Dermis blood vessel endothelial cell (primary cell): ENCODE measurements at regions not wholly inside any gene's neighbourhood (a gene's known extent, or its start where the extent isn't known, plus 50 kb on each side); places are given as distances from the start of the nearest gene placed in this dataset.

Source experiments
- DNase-seq: peaks from one replicate; pipeline ENCODE4 v3.0.0; 2010

- no peak for DNase-seq
These were observed 73.9 kb upstream of the SLC14A2 start for GRCh38 chr18:45541421-45541820.

- no peak for DNase-seq
These were observed 73.2 kb upstream of the SLC14A2 start for GRCh38 chr18:45542043-45542442.

- DNase-seq, result no peak
These were observed 67.4 kb upstream of the SLC14A2 start for GRCh38 chr18:45547910-45548309.

GRCh38 chr18:45548614-45549013 lies 66.7 kb upstream of the SLC14A2 start:
- no peak for DNase-seq

GRCh38 chr18:45549290-45549689 lies 66.0 kb upstream of the SLC14A2 start:
- no peak for DNase-seq

GRCh38 chr18:45551142-45551815 lies 64.0 kb upstream of the SLC14A2 start:
- no peak for DNase-seq

- no peak for DNase-seq
These were observed 61.4 kb upstream of the SLC14A2 start for GRCh38 chr18:45553723-45554388.

GRCh38 chr18:45554389-45554737 lies 60.9 kb upstream of the SLC14A2 start:
- DNase-seq, result no peak

- DNase-seq, result no peak
These were observed 59.1 kb upstream of the SLC14A2 start for GRCh38 chr18:45556222-45556621.

GRCh38 chr18:45557287-45557686 lies 58.0 kb upstream of the SLC14A2 start:
- DNase-seq, result no peak

GRCh38 chr18:45557779-45558178 lies 57.5 kb upstream of the SLC14A2 start:
- DNase-seq, result no peak

- DNase-seq, result no peak
These were observed 56.0 kb upstream of the SLC14A2 start for GRCh38 chr18:45559258-45559657.

- DNase-seq, result no peak
These were observed 54.4 kb upstream of the SLC14A2 start for GRCh38 chr18:45560870-45561269.

GRCh38 chr18:45562567-45563479 lies 52.5 kb upstream of the SLC14A2 start:
- DNase-seq, result no peak

- DNase-seq, result no peak
These were observed 49.9 kb upstream of the SLC14A2 start for GRCh38 chr18:45565280-45565970.
